GM12872 (cell line): ENCODE measurements at regions not wholly inside any gene's neighbourhood (a gene's known extent, or its start where the extent isn't known, plus 50 kb on each side); places are given as distances from the start of the nearest gene placed in this dataset.

ENCODE experiments used
- CTCF ChIP-seq: IDR thresholded peaks from 3 replicates; pipeline ENCODE4 v1.5.1; 2011; ENCODE audit warnings: low read depth, mild to moderate bottlenecking, low read length, moderate library complexity; ENCODE audit not compliant: insufficient read depth

DNA sequence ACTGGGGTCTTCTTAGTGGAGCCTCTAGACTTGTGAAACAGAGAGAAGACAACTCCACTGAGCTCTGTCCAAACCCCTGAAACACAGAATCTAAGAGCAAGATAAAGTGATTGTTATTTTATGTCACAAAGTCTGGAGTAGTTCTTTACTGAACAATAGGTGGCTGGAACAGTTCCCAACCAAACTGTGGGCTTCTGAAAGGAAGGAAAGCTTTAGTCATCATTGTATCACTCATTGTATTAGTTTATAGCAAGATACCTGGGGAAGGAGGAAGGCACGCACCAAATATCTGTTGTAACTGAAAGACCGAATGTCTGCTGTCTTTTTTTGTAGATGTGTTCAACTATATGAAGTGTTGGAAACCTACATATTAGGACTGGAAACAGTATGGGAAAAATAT, 284.9 kb upstream of the TBX18 start:
- TF ChIP-seq CTCF: no peak

GRCh38 chr6:85047818-85048217, 283.4 kb upstream of the TBX18 start:
- no peak for TF ChIP-seq CTCF

GRCh38 chr6:85044361-85044760, 280.0 kb upstream of the TBX18 start:
- TF ChIP-seq CTCF: no peak

- no peak for TF ChIP-seq CTCF
Measured at GRCh38 chr6:85041376-85041775, 277.0 kb upstream of the TBX18 start.

- TF ChIP-seq CTCF: no peak
Measured at GRCh38 chr6:85037221-85037620, 272.8 kb upstream of the TBX18 start.

DNA sequence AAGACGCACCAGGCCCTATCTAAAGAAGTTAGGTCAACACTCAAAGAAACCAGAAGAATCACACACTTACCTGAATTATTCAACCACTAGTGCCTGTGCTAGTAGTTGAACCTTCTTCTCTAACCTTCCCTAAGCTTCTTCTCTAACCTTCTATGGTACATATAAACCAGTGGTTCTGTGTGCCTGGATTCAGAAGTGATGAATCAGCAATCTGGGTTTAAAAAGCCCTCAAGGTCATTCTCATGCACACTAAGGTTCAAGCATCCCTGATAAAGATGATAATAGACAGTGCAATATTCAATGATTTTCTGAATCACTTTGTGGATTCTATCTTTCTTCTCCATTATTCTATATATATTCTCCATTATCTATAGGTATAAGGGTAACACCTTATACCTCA, 271.4 kb upstream of the TBX18 start:
- TF ChIP-seq CTCF: no peak

GRCh38 chr6:85033547-85033946, 269.1 kb upstream of the TBX18 start:
- no peak for TF ChIP-seq CTCF

GRCh38 chr6:85026021-85026420, 261.6 kb upstream of the TBX18 start:
- no peak for TF ChIP-seq CTCF
